HG03469 (cell line): ENCODE measurements at regions not wholly inside any gene's neighbourhood (a gene's known extent, or its start where the extent isn't known, plus 50 kb on each side); places are given as distances from the start of the nearest gene placed in this dataset.

Source experiments
- ATAC-seq: cut with Tn5 transposase; IDR thresholded peaks from one replicate; pipeline ENCODE4 v1.9.1; 2021; ENCODE audit warnings: mild to moderate bottlenecking, moderate library complexity, moderate number of reproducible peaks; ENCODE audit not compliant: unreplicated experiment

- no peak for ATAC-seq
Observed at GRCh38 chr15:97200161-97200560, 760.3 kb upstream of the ARRDC4 start.

DNA sequence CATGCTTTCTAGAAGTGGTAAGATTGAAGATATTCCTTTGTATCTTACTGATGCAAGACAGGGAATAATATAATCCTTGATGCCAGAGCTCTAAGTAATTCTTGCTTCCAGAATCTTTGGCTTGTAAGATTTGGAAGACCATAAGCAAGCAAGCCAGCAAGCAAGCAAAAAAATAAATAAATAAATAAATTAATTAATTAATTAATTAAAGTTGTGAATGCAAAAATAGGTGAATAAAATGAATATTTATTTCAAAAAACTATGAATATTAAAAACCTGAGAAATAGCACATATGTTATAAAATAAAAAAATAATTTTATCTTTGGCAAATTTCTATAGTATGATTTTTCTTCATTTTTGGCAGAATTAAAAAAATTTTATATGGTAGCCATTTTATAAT is 750.2 kb upstream of the ARRDC4 start:
- ATAC-seq = no peak

DNA sequence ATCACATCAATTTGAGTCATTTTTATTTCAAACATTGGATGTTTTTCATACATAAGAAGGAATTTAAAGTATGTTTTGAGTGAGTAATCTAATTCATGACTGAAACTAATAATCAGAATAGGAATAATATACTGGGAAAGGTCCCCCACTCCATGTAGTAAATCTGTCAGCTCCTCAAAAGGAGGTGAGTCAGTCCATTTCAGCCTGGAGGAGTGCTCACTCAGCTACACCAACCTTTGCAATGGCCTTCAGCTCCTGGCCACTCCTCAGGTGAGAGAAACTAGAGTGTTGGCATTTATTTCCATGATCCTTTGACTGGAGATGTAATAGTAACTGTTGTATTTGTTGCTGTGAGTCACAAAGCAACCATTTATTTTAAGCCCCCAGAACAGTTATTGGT is 744.9 kb upstream of the ARRDC4 start:
- ATAC-seq = no peak

DNA sequence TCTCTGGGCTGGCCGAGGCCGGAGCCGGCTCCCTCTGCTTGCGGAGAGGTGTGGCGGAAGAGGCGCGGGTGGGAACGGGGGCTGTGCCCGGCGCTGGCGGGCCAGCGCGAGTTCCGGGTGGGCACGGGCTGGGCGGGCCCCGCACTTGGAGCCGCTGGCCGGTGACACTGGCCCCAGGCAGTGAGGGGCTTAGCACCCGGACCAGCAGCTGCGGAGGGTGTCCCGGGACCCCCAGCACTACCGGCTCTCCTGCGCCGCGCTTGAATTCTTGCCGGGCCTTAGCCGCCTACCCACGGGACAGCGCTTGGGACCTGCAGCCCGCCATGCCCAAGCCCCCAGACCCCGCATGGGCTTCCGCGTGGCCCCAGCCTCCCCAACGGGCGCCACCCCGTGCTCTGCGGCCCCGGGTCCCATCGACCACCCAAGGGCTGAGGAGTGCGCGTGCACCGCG is 736.3 kb upstream of the ARRDC4 start:
- ATAC-seq = no peak

GRCh38 chr15:97234851-97235610 is 725.5 kb upstream of the ARRDC4 start:
- ATAC-seq = no peak

DNA sequence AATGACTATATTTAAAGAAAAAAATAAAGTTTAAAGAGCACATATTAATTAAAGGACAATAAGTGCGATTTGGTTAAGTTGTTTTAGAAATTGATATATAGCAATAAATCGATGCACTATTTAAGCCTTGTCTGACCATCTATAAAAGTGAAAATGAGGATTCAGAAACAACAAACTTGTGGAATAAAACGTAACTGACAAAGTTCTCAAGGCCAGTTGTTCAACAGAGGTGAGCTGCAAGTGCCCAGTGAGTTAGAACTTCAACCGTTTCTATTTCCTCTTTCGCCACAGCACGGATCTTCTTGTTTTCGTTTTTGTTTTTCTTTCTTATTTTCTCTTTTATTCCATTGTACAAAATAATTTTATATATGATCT is 724.9 kb upstream of the ARRDC4 start:
- ATAC-seq = no peak

GRCh38 chr15:97236140-97236539 is 724.4 kb upstream of the ARRDC4 start:
- ATAC-seq = no peak

DNA sequence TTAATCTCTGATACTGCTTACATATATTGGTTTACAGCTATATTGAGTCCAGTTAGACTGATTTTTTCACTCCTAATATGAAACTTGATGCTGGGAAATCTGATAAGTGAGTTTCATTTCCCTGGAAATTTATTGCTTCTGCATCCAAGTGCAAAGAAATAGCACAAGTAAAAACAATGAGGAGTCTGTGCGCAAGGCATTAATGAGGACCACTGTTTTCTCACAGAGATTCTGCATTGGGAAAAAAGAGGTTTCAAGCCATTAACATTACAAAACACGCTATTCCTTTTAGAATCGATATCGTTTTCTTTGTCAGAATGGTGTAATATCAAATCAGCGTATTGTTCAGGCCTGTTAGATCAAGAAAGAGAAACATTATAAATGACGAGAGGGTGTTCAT is 723.3 kb upstream of the ARRDC4 start:
- ATAC-seq = no peak

DNA sequence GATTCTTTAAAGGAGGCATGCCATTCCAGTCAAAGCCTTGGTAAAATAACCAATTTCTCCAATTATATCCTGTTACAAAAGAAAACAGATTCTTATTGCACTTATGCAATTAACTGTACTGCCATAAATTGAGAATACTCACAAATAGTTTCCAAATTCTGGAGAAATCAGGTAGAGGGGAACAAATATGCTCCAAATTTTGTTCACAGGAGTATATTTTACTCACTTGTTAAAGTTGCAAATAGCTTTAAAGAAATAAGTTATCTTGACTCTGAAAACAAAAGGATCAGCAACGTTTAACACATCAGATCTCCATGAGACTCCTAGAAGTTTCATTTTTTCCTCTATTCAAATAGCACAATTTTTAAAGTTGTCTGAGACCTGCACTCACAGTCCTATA is 712.1 kb upstream of the ARRDC4 start:
- ATAC-seq = no peak

- no peak for ATAC-seq
Observed at GRCh38 chr15:97259943-97260342, 700.6 kb upstream of the ARRDC4 start.

DNA sequence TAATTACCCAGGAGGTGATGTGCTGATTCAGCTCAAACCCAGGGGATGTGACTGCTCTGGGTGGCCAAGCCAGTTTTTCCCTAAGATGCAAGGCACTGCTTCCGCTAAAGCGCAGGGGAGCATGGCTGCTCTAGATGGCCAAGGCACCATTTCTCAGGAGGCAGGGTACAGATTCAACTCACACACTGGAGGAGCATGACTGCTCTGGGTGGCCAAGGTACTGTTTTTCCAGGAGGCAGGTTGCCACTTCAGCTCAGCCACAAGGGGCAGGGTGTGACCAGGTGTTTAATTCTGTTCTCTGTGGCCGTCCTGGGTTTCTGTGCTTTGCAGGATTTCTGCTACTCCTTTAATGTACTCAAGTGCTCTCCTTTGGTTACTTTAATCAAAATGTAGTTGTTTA is 659.3 kb upstream of the ARRDC4 start:
- ATAC-seq = no peak

- no peak for ATAC-seq
Observed at GRCh38 chr15:97316362-97316761, 644.1 kb upstream of the ARRDC4 start.

DNA sequence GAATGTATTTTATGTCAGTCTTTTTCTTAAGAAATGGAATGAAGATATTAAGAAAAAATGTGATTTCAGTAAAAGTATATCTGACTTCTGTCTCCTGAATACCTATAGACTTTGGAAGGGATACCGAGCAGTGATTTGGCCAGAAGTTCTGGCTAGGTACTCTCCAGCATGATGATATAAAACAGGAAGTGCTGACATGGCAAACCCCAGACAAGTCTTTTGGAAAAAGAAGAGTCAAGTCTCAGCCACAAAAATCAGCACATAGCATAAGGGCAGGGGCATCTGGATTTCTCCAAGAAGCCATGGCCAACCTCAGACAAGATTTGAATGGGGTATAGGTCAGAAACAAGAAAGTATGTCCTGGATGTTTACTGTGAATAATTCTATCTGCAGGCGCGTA is 643.3 kb upstream of the ARRDC4 start:
- no peak for ATAC-seq

GRCh38 chr15:97319291-97319690 is 641.2 kb upstream of the ARRDC4 start:
- ATAC-seq = no peak

DNA sequence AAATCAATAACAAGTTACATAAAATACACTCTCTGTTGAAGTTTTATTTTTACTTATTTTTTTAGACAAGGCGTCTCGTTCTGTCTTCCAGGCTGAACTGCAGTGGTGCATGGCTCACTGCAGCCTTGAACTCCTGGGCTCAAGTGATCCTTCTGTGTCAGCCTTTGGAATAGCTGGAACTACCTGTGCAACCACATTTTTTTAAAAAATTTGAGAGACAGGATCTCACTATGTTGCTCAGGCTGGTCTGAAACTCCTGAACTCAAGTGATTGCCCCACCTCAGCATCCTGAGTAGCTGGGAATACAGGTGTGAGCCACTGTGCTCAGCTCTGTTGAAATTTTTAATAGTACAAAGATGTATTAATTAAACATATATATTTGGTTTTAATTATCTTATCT is 614.3 kb upstream of the ARRDC4 start:
- ATAC-seq = no peak

DNA sequence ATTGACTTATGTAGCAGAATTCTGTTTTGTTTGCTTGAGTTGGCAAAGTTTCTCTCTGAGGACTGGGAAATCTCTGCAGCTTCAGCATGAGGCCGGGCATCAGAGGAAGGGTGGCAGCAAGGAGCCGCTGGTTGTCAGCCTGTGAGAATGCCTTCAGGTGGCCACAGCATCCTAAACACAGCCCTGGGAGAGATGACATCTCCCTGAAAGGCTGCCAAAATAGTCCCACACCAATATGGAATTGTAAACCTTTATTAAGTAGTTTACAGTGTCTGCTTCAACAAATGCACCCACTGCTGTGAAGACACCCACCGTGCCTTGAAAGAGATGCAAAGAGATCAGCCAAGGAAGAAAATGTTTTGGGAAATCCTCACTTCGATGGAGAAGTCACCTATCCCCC is 609.7 kb upstream of the ARRDC4 start:
- no peak for ATAC-seq

DNA sequence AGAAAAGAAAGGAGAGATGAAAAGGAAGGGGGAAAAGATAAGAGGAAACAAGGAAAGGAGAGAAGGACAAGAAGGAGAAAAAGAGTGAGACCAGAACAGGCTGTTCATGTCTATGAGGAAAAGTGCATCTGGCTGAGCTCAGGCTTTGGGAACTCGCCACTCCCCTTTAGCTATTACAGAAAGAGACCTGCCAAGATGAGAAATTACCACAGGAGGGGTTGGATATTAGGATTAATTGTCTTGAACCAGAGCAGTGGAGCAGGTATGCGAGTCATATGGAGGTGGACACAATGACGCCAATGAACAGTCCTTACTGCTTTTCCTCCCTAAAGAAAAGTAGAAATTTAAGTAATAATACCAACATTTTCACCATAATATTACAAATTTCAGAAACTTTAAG is 577.0 kb upstream of the ARRDC4 start:
- ATAC-seq = no peak

DNA sequence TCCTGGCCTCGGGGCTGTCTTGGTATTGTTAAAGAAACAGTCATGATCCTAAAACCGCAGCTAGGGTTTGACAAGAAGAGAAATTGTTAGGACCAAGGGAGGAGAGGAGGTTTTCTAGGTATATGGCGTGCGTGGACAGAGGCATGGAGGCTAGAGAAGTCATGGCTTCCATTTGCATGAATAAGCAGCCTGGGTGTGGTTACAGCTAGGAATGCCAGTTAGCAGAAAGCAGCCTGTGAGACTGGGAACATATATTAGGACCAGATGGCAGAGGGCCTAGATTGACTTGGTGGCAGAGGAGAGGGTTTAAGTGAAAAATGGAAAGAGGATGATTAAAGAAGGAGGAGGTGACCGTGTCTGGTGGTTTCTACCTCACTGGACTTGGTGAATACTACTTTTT is 573.6 kb upstream of the ARRDC4 start:
- ATAC-seq = no peak

DNA sequence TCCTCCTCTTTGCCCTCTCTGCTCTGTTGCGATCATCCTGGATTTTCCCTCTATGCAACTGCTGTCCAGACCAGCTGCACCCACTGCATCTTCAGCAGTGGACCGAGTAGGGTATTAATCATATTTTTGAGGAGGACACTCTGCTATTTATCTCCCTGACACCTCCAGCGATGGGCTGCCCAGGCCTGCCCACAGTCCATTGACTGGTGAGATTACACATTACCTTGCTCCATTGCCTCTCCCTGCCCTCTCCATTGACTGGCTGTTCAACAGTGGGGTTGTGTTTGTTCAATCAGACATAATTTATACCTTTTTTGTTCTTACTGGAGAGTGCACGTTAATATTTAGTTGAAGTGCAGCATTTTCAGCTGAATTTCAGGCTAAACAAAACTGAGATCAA is 559.3 kb upstream of the ARRDC4 start:
- ATAC-seq = no peak

GRCh38 chr15:97401970-97402369 is 558.5 kb upstream of the ARRDC4 start:
- ATAC-seq = no peak

GRCh38 chr15:97406841-97407240 is 553.7 kb upstream of the ARRDC4 start:
- no peak for ATAC-seq

DNA sequence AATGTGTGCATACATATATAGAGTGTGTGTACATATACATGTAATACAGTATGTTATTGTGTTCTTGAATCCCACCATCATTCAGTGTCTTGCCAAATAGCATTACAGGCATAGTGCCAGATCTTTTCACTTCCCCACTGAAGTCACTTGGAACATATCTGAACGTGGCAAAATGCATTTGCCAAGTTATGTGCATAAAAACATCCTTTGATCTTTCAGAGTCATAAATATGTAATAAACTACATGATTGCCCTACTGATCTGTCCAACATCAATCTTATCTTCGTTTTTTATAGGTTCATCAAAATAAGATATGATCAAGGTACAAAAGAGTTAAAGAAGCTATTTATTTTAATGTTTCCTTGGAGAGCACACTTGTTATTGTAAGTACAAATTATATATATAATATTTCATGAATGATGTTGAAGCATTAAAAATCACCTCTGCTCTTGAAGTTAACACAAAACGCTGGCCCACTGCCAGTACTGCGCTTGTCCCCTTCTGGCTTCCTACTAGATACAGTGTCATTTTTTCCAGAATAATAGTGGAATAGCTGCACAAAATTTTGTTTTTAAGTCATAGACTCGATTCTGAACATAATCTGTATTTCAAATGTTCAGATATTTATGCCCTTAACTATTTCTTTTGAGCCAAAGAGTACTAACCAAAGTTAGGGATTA is 549.5 kb upstream of the ARRDC4 start:
- no peak for ATAC-seq

- ATAC-seq = no peak
Observed at GRCh38 chr15:97420130-97420529, 540.4 kb upstream of the ARRDC4 start.
